Mammary epithelial cell (primary cell): ENCODE measurements at regions not wholly inside any gene's neighbourhood (a gene's known extent, or its start where the extent isn't known, plus 50 kb on each side); places are given as distances from the start of the nearest gene placed in this dataset.

Source experiments
- CTCF ChIP-seq, 2 donors: IDR thresholded peaks in 1 of 2; conservative IDR thresholded peaks in 1 of 2; 2 replicates each; pipeline ENCODE4 v1.5.1; 2011 to 2012; ENCODE audit warnings: inconsistent platforms in 2 of 2, low read length in 2 of 2, mild to moderate bottlenecking in 2 of 2, control low read depth in 1 of 2, low read depth in 1 of 2; ENCODE audit not compliant: insufficient read depth in 1 of 2; ENCODE audit errors: extremely low read depth in 1 of 2
- EZH2 ChIP-seq: IDR thresholded peaks from 2 replicates; pipeline ENCODE4 v1.6.1; 2012; ENCODE audit warnings: low read length, inconsistent platforms, borderline replicate concordance

- TF ChIP-seq CTCF (conservative IDR thresholded peaks at IDR 0.05 in 1 of 2, IDR thresholded peaks at IDR 0.05 in 1 of 2; ENCODE audit: extremely low read depth in 1 of 2, insufficient read depth in 1 of 2, low read depth in 1 of 2, low read length in 2 of 2) (no peak), EZH2 (no peak)
Observed at GRCh38 chr2:57943315-57943714, 103.3 kb upstream of the VRK2 start.
